ENCODE measurements at regions not wholly inside any gene's neighbourhood (a gene's known extent, or its start where the extent isn't known, plus 50 kb on each side); places are given as distances from the start of the nearest gene placed in this dataset.

GRCh38 chr15:70479056-70479455 is 284.3 kb downstream of the UACA start:
- H3K4me3 ChIP-seq (ENCODE audit: low read depth, low read length): no peak overlapping the region
- TF ChIP-seq, protein P1, sequence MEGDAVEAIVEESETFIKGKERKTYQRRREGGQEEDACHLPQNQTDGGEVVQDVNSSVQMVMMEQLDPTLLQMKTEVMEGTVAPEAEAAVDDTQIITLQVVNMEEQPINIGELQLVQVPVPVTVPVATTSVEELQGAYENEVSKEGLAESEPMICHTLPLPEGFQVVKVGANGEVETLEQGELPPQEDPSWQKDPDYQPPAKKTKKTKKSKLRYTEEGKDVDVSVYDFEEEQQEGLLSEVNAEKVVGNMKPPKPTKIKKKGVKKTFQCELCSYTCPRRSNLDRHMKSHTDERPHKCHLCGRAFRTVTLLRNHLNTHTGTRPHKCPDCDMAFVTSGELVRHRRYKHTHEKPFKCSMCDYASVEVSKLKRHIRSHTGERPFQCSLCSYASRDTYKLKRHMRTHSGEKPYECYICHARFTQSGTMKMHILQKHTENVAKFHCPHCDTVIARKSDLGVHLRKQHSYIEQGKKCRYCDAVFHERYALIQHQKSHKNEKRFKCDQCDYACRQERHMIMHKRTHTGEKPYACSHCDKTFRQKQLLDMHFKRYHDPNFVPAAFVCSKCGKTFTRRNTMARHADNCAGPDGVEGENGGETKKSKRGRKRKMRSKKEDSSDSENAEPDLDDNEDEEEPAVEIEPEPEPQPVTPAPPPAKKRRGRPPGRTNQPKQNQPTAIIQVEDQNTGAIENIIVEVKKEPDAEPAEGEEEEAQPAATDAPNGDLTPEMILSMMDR (IDR thresholded peaks at IDR 0.05; ENCODE audit: borderline replicate concordance, insufficient read depth, low read depth, low read length): no peak

GRCh38 chr15:70478251-70478990 is 284.9 kb downstream of the UACA start:
- H3K4me3 ChIP-seq (ENCODE audit: low read depth, low read length): no peak overlapping the region
- TF ChIP-seq, protein P1 (IDR thresholded peaks at IDR 0.05; ENCODE audit: borderline replicate concordance, insufficient read depth, low read depth, low read length): no peak

DNA sequence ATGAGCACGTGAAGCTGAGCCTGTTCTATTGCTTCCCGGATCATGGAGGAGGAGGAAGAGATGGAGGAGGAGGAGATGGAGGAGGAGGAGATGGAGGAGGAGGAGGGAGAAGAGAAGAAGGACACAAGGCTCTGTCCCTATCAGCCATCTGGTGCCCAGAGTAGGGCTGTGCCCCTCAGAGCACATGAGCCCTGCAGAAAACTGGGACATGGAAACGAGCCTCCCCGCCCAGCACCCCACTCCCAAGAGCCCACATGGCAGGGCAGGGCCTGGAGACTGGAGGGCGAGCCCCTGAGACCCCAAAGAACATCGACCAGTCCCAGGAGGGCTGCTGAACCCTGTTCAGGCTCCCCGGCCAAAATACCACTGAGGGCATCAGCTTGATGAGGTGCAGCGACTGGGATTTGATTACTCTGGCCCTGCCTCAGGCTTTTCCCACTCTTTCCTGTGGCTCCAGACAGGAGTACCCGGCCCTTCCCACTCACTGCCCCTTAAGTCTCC is 285.6 kb downstream of the UACA start:
- TF ChIP-seq, protein P1 (IDR thresholded peaks at IDR 0.05; ENCODE audit: borderline replicate concordance, insufficient read depth, low read depth, low read length): no peak
- H3K4me3 ChIP-seq (ENCODE audit: low read depth, low read length): no peak overlapping the region

- no peak overlapping the region for H3K4me3 ChIP-seq (ENCODE audit: low read depth, low read length)
- TF ChIP-seq, protein P1 (IDR thresholded peaks at IDR 0.05; ENCODE audit: borderline replicate concordance, insufficient read depth, low read depth, low read length): no peak
These were observed 286.9 kb downstream of the UACA start for GRCh38 chr15:70476441-70476840.

- TF ChIP-seq, protein P1 (IDR thresholded peaks at IDR 0.05; ENCODE audit: borderline replicate concordance, insufficient read depth, low read depth, low read length): no peak
- no peak overlapping the region for H3K4me3 ChIP-seq (ENCODE audit: low read depth, low read length)
These were observed 287.4 kb downstream of the UACA start for GRCh38 chr15:70475921-70476320.

DNA sequence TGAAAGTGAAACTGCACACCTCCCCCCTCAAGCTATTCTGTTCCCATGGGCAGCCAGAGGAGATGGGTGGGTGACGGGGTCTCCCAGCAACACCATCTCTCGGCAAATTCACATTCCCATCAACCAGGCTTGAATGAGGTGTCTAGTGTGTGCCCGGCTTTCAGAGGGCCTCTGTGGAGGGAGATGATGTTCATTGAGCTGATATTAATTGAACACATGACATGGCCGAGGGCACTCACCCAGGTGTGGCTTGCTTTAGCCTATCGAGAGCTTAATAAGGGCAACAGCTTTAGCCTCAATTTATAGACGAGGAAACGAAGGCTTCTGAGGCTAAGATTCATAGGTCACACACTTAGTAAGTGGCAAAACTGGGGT is 288.0 kb downstream of the UACA start:
- no peak overlapping the region for H3K4me3 ChIP-seq (ENCODE audit: low read depth, low read length)

More for the DNA sequence above, 288.0 kb downstream of the UACA start:
- TF ChIP-seq, protein P1 (IDR thresholded peaks at IDR 0.05; ENCODE audit: borderline replicate concordance, insufficient read depth, low read depth, low read length): no peak

Data from GM12875 (cell line).